ACC112 (cell line): ENCODE measurements at regions not wholly inside any gene's neighbourhood (a gene's known extent, or its start where the extent isn't known, plus 50 kb on each side); places are given as distances from the start of the nearest gene placed in this dataset.

Experiments used
- H2AFZ ChIP-seq: fragments of 200-600 bp; sonication (generic); one replicate; pipeline ENCODE4 v1.6.0; 2017; ENCODE audit warnings: antibody characterized with exemption, low read length; ENCODE audit not compliant: unreplicated experiment
- H3K27ac ChIP-seq: fragments of 200-600 bp; sonication (generic); 2 replicates; pipeline ENCODE4 v1.5.1; 2014; ENCODE audit warnings: low read depth, mild to moderate bottlenecking, antibody characterized with exemption, low read length, moderate library complexity
- H3K27me3 ChIP-seq: fragments of 200-600 bp; sonication (generic); 2 replicates; pipeline ENCODE4 v1.6.1; 2014; ENCODE audit warnings: mild to moderate bottlenecking, antibody characterized with exemption, low read length, moderate library complexity, mixed read lengths; ENCODE audit not compliant: insufficient read depth
- H3K36me3 ChIP-seq: fragments of 200-600 bp; sonication (generic); 2 replicates; pipeline ENCODE4 v1.6.1; 2016; ENCODE audit warnings: mild to moderate bottlenecking, antibody characterized with exemption, low read length, moderate library complexity, mixed read lengths; ENCODE audit not compliant: insufficient read depth
- H3K4me1 ChIP-seq: fragments of 200-600 bp; sonication (generic); one replicate; pipeline ENCODE4 v1.6.1; 2016; ENCODE audit warnings: low read length, mixed read lengths; ENCODE audit not compliant: insufficient read depth, unreplicated experiment, control insufficient read depth
- H3K4me3 ChIP-seq: fragments of 200-600 bp; sonication (generic); 2 replicates; pipeline ENCODE4 v1.5.1; 2014; ENCODE audit warnings: mild to moderate bottlenecking, low read depth, low read length
- H3K79me2 ChIP-seq: fragments of 200-600 bp; sonication (generic); one replicate; pipeline ENCODE4 v1.6.0; 2016; ENCODE audit warnings: low read length; ENCODE audit not compliant: control insufficient read depth, unreplicated experiment, insufficient read depth

DNA sequence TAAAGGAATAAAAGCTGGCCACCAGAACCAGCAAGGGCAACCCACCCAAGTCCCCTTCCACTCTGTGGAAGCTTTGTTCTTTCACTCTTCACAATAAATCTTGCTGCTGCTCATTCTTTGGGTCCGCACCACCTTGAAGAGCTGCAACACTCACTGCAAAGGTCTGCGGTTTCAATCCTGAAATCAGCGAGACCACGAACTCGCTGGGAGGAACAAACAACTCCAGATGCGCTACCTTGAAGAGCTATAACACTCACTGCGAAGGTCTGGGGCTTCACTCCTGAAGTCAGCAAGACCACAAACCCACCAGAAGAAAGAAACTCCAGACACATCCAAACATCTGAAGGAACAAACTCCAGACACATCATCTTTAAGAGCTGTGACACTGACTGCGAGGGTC is 365.2 kb upstream of the LUZP2 start:
- H3K27me3 ChIP-seq = no peaks in the 10 kb centered on the region
- no peaks in the 10 kb centered on the region for H3K79me2 ChIP-seq
- no peaks in the 10 kb centered on the region for H3K36me3 ChIP-seq
- H3K4me1 ChIP-seq = peaks cover 6% of the 10 kb centered on the region
- H2AFZ ChIP-seq = no peak overlapping the region
- no peak overlapping the region for H3K27ac ChIP-seq
- no peak overlapping the region for H3K4me3 ChIP-seq

DNA sequence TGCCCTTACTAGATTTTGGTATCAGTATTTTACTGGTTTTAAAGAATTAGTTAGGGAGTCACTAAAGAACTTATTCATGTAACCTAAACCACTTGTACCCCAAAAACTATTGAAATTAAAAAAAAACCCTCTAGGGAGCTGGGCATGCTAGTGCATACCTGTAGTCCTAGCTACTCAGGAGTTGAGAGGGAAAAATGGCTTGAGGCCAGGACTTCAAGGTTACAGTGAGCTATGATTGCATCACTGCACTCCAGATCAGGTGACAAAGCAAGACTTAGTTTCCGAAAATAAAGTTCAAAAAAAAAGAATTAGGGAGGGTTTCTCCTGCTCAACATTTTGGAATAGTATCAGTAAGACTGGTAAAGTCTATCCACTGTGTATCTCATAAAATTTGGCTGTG is 364.4 kb upstream of the LUZP2 start:
- H3K36me3 ChIP-seq = no peaks in the 10 kb centered on the region
- peaks cover 6% of the 10 kb centered on the region for H3K4me1 ChIP-seq
- H3K27me3 ChIP-seq = no peaks in the 10 kb centered on the region
- no peak overlapping the region for H2AFZ ChIP-seq
- H3K4me3 ChIP-seq = no peak overlapping the region
- no peak overlapping the region for H3K27ac ChIP-seq
- no peaks in the 10 kb centered on the region for H3K79me2 ChIP-seq

DNA sequence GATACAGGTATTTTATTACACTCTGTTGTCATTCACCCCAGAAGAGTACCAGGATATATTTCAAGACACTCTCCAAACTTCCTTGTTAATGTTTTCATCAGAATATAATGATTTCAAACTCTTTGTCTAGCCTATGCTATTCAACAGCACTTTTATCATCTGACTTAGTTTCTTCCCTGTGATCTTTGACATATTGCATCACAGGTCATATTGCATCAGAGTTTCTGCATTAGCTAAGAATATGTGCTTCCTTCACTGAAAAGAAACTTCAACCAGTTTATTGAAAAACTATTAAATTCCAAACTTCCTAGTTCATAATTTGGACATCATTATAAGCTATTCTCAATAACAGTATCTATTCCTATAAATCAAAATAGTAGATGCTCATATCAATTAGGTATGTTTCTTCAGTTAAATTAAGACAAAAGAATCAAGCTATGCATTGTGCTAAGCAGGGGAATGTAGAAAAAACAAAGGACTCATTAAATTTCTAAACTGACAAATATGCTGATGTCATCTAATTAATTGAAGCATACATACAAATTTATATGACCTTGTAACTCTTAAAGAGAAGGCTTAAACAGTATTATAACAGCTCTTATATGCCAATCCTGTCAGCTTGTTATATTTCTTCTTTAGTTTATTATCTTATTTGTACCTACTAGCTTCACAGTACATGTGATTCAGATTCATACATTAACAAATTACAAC is 361.8 kb upstream of the LUZP2 start:
- H3K79me2 ChIP-seq = no peaks in the 10 kb centered on the region
- no peak overlapping the region for H3K27ac ChIP-seq

DNA sequence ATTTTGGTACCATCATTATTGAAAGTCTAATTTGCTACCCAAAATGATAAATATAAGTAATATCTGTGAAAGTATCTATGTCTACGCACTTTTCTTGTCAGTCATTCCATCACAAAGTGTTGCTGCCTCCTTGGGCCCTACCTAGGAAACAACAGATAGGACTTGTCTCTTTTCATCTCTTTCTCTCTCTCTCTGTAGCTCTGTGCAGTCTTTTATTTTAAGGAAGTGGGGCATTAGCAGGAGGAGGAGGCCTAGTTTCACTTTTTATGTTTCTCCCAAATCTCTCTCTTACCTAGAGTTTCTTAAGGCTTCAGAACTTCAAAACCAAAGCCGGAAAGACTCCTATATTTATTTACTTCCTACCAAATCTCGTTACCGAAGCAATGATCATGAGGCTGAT is 354.8 kb upstream of the LUZP2 start:
- H2AFZ ChIP-seq = peak overlapping the region; percentile 52
- H3K36me3 ChIP-seq = no peaks in the 10 kb centered on the region
- no peak overlapping the region for H3K27ac ChIP-seq
- H3K27me3 ChIP-seq = no peaks in the 10 kb centered on the region
- H3K4me3 ChIP-seq = no peak overlapping the region
- H3K4me1 ChIP-seq = no peaks in the 10 kb centered on the region
- no peaks in the 10 kb centered on the region for H3K79me2 ChIP-seq

More for the DNA sequence above, 361.8 kb upstream of the LUZP2 start:
- no peaks in the 10 kb centered on the region for H3K36me3 ChIP-seq
- no peak overlapping the region for H2AFZ ChIP-seq
- no peak overlapping the region for H3K4me3 ChIP-seq
- no peaks in the 10 kb centered on the region for H3K27me3 ChIP-seq
- peaks cover 6% of the 10 kb centered on the region for H3K4me1 ChIP-seq

DNA sequence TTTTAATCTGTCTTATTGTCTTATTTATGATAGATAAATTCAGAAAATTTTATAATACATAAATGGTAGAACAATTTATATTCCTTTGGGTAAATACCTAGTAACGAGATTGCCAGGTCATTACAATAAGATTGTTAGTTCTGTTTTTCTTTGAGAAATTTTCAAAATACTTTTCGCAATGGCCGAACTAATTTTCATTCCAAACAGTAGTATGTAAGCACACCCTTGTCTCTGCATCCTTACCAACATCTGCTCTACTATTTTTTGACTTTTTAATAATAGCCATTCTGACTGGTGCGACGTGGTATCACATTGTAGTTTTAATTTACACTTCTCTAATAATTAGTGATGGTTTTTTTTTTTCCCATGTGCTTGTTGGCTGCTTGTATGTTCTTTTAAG is 351.4 kb upstream of the LUZP2 start:
- Histone ChIP-seq H3K4me3 (no peak overlapping the region), H3K27ac (no peak overlapping the region), H2AFZ (peak overlapping the region; percentile 34), H3K4me1 (no peaks in the 10 kb centered on the region), H3K79me2 (no peaks in the 10 kb centered on the region), H3K36me3 (no peaks in the 10 kb centered on the region), H3K27me3 (no peaks in the 10 kb centered on the region)

DNA sequence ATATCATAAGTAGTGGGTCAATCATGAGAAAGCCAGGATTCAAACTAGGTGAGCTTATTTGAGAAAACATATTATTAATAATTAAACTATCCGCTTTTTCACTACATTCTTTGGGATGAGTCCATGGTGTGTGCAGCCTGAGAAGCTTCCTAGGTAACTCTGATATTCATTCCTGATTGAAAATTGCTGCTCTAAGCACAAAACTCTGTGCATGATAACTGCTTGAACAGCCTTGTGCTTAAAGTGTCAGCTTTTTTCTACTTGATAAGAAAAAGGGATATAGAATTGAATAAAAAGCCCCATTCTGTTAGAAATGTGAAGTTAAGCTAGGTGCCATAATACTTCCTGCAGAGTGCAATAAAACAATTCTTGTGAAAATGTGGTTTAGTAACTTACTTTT is 343.5 kb upstream of the LUZP2 start:
- H3K27ac ChIP-seq = no peak overlapping the region
- H3K27me3 ChIP-seq = no peaks in the 10 kb centered on the region
- H2AFZ ChIP-seq = no peak overlapping the region
- H3K4me3 ChIP-seq = no peak overlapping the region
- no peaks in the 10 kb centered on the region for H3K4me1 ChIP-seq
- no peaks in the 10 kb centered on the region for H3K36me3 ChIP-seq
- no peaks in the 10 kb centered on the region for H3K79me2 ChIP-seq

DNA sequence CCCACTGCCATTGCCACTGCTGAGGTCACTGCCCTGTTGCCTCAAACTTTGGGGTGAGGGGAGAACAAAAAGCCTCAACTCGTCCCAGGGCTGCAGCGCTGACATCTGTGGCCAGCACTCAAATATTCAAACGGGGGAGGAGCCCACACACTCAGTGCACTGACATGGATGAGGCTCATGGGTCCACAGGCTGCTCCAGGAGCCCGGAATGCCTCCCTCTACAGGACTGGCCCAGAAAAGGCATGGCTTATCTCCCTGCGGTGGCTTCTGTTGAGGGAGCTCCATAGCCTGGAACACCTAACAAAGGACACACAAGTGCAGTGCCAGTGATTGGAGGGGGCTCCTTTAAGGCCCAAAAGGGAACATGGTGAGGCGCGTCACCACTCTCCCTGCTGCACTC is 341.1 kb upstream of the LUZP2 start:
- Histone ChIP-seq H3K27ac (no peak overlapping the region), H3K36me3 (no peaks in the 10 kb centered on the region), H2AFZ (no peak overlapping the region), H3K27me3 (no peaks in the 10 kb centered on the region), H3K4me1 (no peaks in the 10 kb centered on the region), H3K4me3 (no peak overlapping the region), H3K79me2 (no peaks in the 10 kb centered on the region)

DNA sequence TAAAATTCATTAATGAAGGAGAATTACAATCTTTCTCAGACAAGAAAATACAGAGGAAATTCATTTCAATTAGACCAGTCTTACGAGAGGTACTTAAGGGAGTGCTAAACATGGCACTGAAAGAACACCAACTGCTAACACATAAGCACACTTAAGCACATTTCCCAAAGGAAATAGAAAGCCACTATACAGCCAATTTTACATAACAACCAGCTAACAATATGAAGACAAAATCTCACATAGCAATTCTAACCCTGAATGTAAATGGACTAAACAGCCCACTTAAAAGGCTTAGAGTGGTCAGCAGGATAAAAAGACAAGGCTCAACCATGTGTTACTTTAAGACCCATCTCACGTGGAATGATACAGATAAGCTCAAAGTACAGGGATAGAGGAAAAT is 339.5 kb upstream of the LUZP2 start:
- Histone ChIP-seq H3K4me3 (no peak overlapping the region), H3K27ac (no peak overlapping the region), H3K79me2 (no peaks in the 10 kb centered on the region), H3K36me3 (no peaks in the 10 kb centered on the region), H3K4me1 (no peaks in the 10 kb centered on the region), H2AFZ (no peak overlapping the region), H3K27me3 (no peaks in the 10 kb centered on the region)

DNA sequence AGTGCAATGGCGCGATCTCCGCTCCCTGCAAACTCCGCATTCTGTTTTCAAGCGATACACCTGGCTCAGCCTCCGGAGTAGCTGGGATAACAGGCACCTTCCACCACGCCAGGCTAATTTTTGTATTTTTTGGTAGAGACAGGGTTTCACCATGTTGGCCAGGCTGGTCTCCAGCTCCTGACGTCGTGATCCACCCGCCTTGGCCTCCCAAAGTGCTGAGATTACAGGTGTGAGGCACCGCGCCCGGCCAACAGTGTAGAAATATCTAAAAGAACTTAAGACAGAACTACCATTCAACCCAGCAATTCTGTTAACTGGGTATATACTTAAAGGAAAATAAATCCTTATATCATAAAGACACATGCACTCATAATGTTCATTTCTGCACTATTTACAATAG is 335.3 kb upstream of the LUZP2 start:
- Histone ChIP-seq H3K4me3 (no peak overlapping the region), H3K27ac (no peak overlapping the region), H3K27me3 (no peaks in the 10 kb centered on the region), H3K79me2 (no peaks in the 10 kb centered on the region), H3K36me3 (no peaks in the 10 kb centered on the region), H3K4me1 (no peaks in the 10 kb centered on the region), H2AFZ (no peak overlapping the region)

DNA sequence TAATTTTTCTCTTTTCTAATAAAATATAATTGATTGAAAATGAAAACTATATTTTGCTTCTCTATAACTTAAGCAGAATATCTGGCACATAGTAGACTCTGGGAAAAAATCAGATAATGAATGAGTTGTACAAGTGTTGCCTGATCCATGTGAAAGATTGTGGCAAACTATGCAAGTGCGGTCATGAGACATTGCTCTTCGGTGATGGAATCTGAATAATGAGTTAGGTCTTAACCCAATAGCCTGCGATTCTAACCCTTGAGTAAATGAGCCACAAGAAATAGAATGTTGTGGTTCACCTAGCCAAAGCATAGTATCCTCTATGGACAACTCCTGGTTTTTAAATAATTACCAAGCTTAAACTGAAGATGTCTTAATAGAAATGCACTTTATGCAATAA is 333.7 kb upstream of the LUZP2 start:
- no peak overlapping the region for H3K27ac ChIP-seq
- no peak overlapping the region for H2AFZ ChIP-seq
- no peaks in the 10 kb centered on the region for H3K4me1 ChIP-seq
- no peak overlapping the region for H3K4me3 ChIP-seq
- H3K79me2 ChIP-seq = no peaks in the 10 kb centered on the region
- no peaks in the 10 kb centered on the region for H3K36me3 ChIP-seq
- no peaks in the 10 kb centered on the region for H3K27me3 ChIP-seq

DNA sequence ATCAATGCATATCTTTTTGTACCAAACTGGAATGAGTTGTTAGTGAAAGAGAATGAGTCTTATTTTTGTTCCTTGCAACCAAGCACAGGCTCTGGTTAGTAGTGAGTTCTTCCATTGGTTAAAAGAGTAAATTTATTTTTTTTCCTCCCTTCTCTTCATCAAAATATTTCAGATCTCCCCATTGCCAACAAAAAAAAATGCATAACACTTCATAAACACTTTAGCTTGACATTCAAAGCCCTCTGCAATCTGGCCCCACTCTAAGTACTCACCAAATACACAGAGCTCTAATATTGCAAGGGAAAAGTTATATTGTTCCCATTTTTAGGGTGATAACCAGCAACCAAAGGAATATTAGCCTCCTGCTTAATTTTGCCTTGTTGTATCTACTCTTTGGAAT is 333.0 kb upstream of the LUZP2 start:
- no peaks in the 10 kb centered on the region for H3K27me3 ChIP-seq
- no peak overlapping the region for H3K27ac ChIP-seq
- no peak overlapping the region for H2AFZ ChIP-seq
- no peaks in the 10 kb centered on the region for H3K36me3 ChIP-seq
- no peaks in the 10 kb centered on the region for H3K4me1 ChIP-seq
- no peak overlapping the region for H3K4me3 ChIP-seq
- no peaks in the 10 kb centered on the region for H3K79me2 ChIP-seq
